H9 (cell line): ENCODE measurements at regions not wholly inside any gene's neighbourhood (a gene's known extent, or its start where the extent isn't known, plus 50 kb on each side); places are given as distances from the start of the nearest gene placed in this dataset.

Experiments used
- DNase-seq: peaks from one replicate; pipeline ENCODE4 v3.0.0-alpha.2; 2017
- H2AFZ ChIP-seq: one replicate; pipeline ENCODE4 v1.6.1; 2013; ENCODE audit warnings: mild to moderate bottlenecking, low read length, control low read depth, moderate library complexity
- H2AK5ac ChIP-seq: 2 replicates; pipeline ENCODE4 v1.6.1; 2013; ENCODE audit warnings: low read length, control low read depth, mixed read lengths; ENCODE audit not compliant: insufficient read length
- H2BK120ac ChIP-seq: one replicate; pipeline ENCODE4 v1.6.1; 2013; ENCODE audit warnings: low read depth, mild to moderate bottlenecking, low read length, control low read depth, inconsistent platforms; ENCODE audit not compliant: poor library complexity, severe bottlenecking
- H2BK12ac ChIP-seq: 2 replicates; pipeline ENCODE4 v1.6.1; 2013; ENCODE audit warnings: low read length, control low read depth, mixed read lengths, low read depth; ENCODE audit not compliant: insufficient read length
- H2BK15ac ChIP-seq: 2 replicates; pipeline ENCODE4 v1.6.1; 2013; ENCODE audit warnings: low read depth, low read length, control low read depth
- H2BK20ac ChIP-seq: one replicate; pipeline ENCODE4 v1.6.1; 2013; ENCODE audit warnings: low read depth, mild to moderate bottlenecking, low read length, control low read depth, inconsistent platforms; ENCODE audit not compliant: poor library complexity, severe bottlenecking
- H2BK5ac ChIP-seq: 2 replicates; pipeline ENCODE4 v1.6.1; 2013; ENCODE audit warnings: low read length, control low read depth, mixed read lengths; ENCODE audit not compliant: insufficient read length
- H3K14ac ChIP-seq: 2 replicates; pipeline ENCODE4 v1.6.1; 2013; ENCODE audit warnings: low read length, control low read depth; ENCODE audit not compliant: insufficient read depth
- H3K18ac ChIP-seq: 2 replicates; pipeline ENCODE4 v1.6.1; 2013; ENCODE audit warnings: low read depth, mild to moderate bottlenecking, mixed read lengths, low read length, control low read depth; ENCODE audit not compliant: insufficient read length
- H3K23ac ChIP-seq: 2 replicates; pipeline ENCODE4 v1.6.1; 2013; ENCODE audit warnings: low read length, control low read depth, mixed read lengths, low read depth; ENCODE audit not compliant: insufficient read length
- H3K23me2 ChIP-seq: 2 replicates; pipeline ENCODE4 v1.6.1; 2013; ENCODE audit warnings: low read depth, mild to moderate bottlenecking, mixed read lengths, low read length, control low read depth; ENCODE audit not compliant: insufficient read length, poor library complexity, severe bottlenecking
- H3K27ac ChIP-seq: 2 replicates; pipeline ENCODE4 v1.5.1; 2013; ENCODE audit warnings: low read length, control low read depth, mixed read lengths, low read depth; ENCODE audit not compliant: insufficient read length
- H3K27me3 ChIP-seq: 2 replicates; pipeline ENCODE4 v1.6.1; 2013; ENCODE audit warnings: low read length, control low read depth, inconsistent platforms; ENCODE audit not compliant: insufficient read depth
- H3K4ac ChIP-seq: 2 replicates; pipeline ENCODE4 v1.6.1; 2013; ENCODE audit warnings: low read depth, mild to moderate bottlenecking, control low read depth, inconsistent platforms, low read length, moderate library complexity
- H3K4me1 ChIP-seq: 2 replicates; pipeline ENCODE4 v1.6.1; 2013; ENCODE audit warnings: low read length, control low read depth, inconsistent platforms; ENCODE audit not compliant: insufficient read depth
- H3K4me2 ChIP-seq: 2 replicates; pipeline ENCODE4 v1.6.1; 2013; ENCODE audit warnings: low read length, control low read depth, mixed read lengths; ENCODE audit not compliant: insufficient read length, insufficient read depth
- H3K56ac ChIP-seq: 2 replicates; pipeline ENCODE4 v1.6.1; 2013; ENCODE audit warnings: low read depth, mild to moderate bottlenecking, mixed read lengths, low read length, control low read depth; ENCODE audit not compliant: insufficient read length
- H3K79me1 ChIP-seq: 2 replicates; pipeline ENCODE4 v1.6.1; 2013; ENCODE audit warnings: low read depth, mild to moderate bottlenecking, moderate library complexity, low read length, control low read depth, inconsistent platforms; ENCODE audit not compliant: insufficient read depth, poor library complexity, severe bottlenecking
- H3K79me2 ChIP-seq: 2 replicates; pipeline ENCODE4 v1.6.1; 2013; ENCODE audit warnings: low read length, control low read depth, inconsistent platforms; ENCODE audit not compliant: insufficient read depth
- H3K9ac ChIP-seq: 2 replicates; pipeline ENCODE4 v1.6.1; 2013; ENCODE audit warnings: low read length, control low read depth, mixed read lengths; ENCODE audit not compliant: insufficient read length; ENCODE audit errors: extremely low read depth
- H3K9me3 ChIP-seq: one replicate; pipeline ENCODE4 v1.6.1; 2013; ENCODE audit warnings: low read depth, low read length, inconsistent platforms; ENCODE audit not compliant: control insufficient read depth
- H3T11ph ChIP-seq: one replicate; pipeline ENCODE4 v1.6.1; 2013; ENCODE audit warnings: mild to moderate bottlenecking, low read length, control low read depth, inconsistent platforms
- H4K20me1 ChIP-seq: one replicate; pipeline ENCODE4 v1.6.1; 2013; ENCODE audit not compliant: control insufficient read depth, insufficient read length, insufficient read depth
- H4K5ac ChIP-seq: 2 replicates; pipeline ENCODE4 v1.6.1; 2013; ENCODE audit warnings: low read depth, mild to moderate bottlenecking, mixed read lengths, low read length, control low read depth; ENCODE audit not compliant: insufficient read length
- H4K8ac ChIP-seq: replicated peaks from 2 replicates; pipeline ENCODE4 v1.6.1; 2013; ENCODE audit warnings: low read length, control low read depth, mixed read lengths, low read depth; ENCODE audit not compliant: insufficient read length
- H4K91ac ChIP-seq: 2 replicates; pipeline ENCODE4 v1.6.1; 2013; ENCODE audit warnings: low read depth, mild to moderate bottlenecking, moderate library complexity, mixed read lengths, low read length, control low read depth; ENCODE audit not compliant: insufficient read length
- H3K27ac Mint-ChIP-seq, 3 experiments: 2 replicates in 2 of 3; 3 replicates in 1 of 3; pipeline ENCODE4 v1.8.0; 2020 to 2021; ENCODE audit warnings: mixed read lengths in 3 of 3, mild to moderate bottlenecking in 1 of 3, moderate library complexity in 1 of 3
- H3K27me3 Mint-ChIP-seq: 2 replicates; pipeline ENCODE4 v1.8.0; 2021; ENCODE audit warnings: low read depth, mild to moderate bottlenecking, moderate library complexity, mixed read lengths
- H3K36me3 Mint-ChIP-seq, 3 experiments: 2 replicates in 2 of 3; 3 replicates in 1 of 3; pipeline ENCODE4 v1.8.0; 2020 to 2021; ENCODE audit warnings: low read depth in 3 of 3, mixed read lengths in 3 of 3; ENCODE audit not compliant: insufficient read depth in 1 of 3
- H3K4me1 Mint-ChIP-seq, 2 experiments: 2 replicates each; pipeline ENCODE4 v1.8.0; 2020; ENCODE audit warnings: mixed read lengths in 2 of 2
- H3K4me3 Mint-ChIP-seq, 2 experiments: 2 replicates in 1 of 2; 3 replicates in 1 of 2; pipeline ENCODE4 v1.8.0; 2020 to 2021; ENCODE audit warnings: mild to moderate bottlenecking in 2 of 2, mixed read lengths in 2 of 2, moderate library complexity in 1 of 2
- H3K9me3 Mint-ChIP-seq, 2 experiments: 2 replicates in 1 of 2; 3 replicates in 1 of 2; pipeline ENCODE4 v1.8.0; 2020; ENCODE audit warnings: mild to moderate bottlenecking in 2 of 2, mixed read lengths in 2 of 2, moderate library complexity in 1 of 2
- WGBS: extraction: QIAGEN DNeasy Blood & Tissue Kit; methylation state at CpG from one replicate; pipeline ENCODE4 v1.1.7; 2013; ENCODE audit warnings: missing lambda C conversion rate, low lambda C conversion rate, mixed read lengths; ENCODE audit not compliant: insufficient read length; ENCODE audit errors: extremely low coverage; 5-methylcytosine and 5-hydroxymethylcytosine counted together
- TF ChIP-seq, protein P1 (sequence below): fragments of 200-600 bp; sonication (generic); conservative IDR thresholded peaks from 3 replicates; pipeline ENCODE4 v1.8.0; 2021; ENCODE audit warnings: antibody characterized with exemption, mild to moderate bottlenecking

DNA sequence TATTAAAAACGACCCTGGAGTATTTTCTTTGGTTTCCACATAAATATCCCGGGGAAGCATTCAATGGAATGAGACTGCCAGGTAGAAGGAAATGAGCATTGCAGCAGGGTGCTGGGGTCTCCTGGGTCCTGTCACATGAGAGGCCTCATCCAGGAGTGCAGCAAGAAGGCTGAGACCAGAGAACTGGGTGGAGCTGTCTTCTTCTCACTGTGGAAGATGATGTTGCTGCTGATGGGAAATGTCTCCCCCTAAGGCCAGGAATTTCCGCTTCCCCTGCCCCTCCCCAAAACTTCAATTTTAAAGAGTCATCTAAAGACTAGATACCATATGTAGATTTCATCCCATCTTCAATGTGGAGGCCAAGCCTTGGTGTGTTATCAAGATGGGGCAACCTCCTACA, 95.2 kb upstream of the SIX2 start:
- no peak overlapping the region for H3K18ac ChIP-seq
- no peaks in the 10 kb centered on the region for H3K9me3 Mint-ChIP-seq
- no peak overlapping the region for H3K4me2 ChIP-seq
- H3K4me3 Mint-ChIP-seq, result no peak overlapping the region
- no peaks in the 10 kb centered on the region for H3K9me3 ChIP-seq
- no peak overlapping the region for H2BK15ac ChIP-seq
- H3K4ac ChIP-seq, result no peak overlapping the region
- no peak overlapping the region for H2BK120ac ChIP-seq
- no peaks in the 10 kb centered on the region for H3K79me1 ChIP-seq
- H3K4me1 ChIP-seq, result no peaks in the 10 kb centered on the region; the same call in 1 of the 2 replicates
- H4K5ac ChIP-seq, result no peak overlapping the region
- H4K20me1 ChIP-seq, result no peaks in the 10 kb centered on the region
- TF ChIP-seq, protein P1, sequence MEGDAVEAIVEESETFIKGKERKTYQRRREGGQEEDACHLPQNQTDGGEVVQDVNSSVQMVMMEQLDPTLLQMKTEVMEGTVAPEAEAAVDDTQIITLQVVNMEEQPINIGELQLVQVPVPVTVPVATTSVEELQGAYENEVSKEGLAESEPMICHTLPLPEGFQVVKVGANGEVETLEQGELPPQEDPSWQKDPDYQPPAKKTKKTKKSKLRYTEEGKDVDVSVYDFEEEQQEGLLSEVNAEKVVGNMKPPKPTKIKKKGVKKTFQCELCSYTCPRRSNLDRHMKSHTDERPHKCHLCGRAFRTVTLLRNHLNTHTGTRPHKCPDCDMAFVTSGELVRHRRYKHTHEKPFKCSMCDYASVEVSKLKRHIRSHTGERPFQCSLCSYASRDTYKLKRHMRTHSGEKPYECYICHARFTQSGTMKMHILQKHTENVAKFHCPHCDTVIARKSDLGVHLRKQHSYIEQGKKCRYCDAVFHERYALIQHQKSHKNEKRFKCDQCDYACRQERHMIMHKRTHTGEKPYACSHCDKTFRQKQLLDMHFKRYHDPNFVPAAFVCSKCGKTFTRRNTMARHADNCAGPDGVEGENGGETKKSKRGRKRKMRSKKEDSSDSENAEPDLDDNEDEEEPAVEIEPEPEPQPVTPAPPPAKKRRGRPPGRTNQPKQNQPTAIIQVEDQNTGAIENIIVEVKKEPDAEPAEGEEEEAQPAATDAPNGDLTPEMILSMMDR, result 0 out of 3 replicates have a peak, but pooled peaks have one; percentile 18
- H2BK12ac ChIP-seq, result no peak overlapping the region
- no peak overlapping the region for H3K14ac ChIP-seq
- H3K56ac ChIP-seq, result no peak overlapping the region
- no peaks in the 10 kb centered on the region for H3K36me3 Mint-ChIP-seq
- no CpG with 5 or more reads among the region's 3 CpGs for WGBS
- DNase-seq, result no peak
- no peak overlapping the region for H3K9ac ChIP-seq
- H3K27ac ChIP-seq, result no peak overlapping the region
- no peak overlapping the region for H4K8ac ChIP-seq
- H3K23ac ChIP-seq, result no peak overlapping the region
- H3K27me3 ChIP-seq, result no peaks in the 10 kb centered on the region
- no peak overlapping the region for H2AK5ac ChIP-seq
- H2AFZ ChIP-seq, result no peak overlapping the region
- H4K91ac ChIP-seq, result no peak overlapping the region
- H3K27me3 Mint-ChIP-seq, result no peaks in the 10 kb centered on the region
- H2BK5ac ChIP-seq, result no peak overlapping the region
- no peak overlapping the region for H2BK20ac ChIP-seq
- H3K79me2 ChIP-seq, result no peaks in the 10 kb centered on the region
- H3T11ph ChIP-seq, result no peak overlapping the region
- peaks cover 4 to 6% of the 10 kb centered on the region in 2 experiments; a peak in 2 of 4 replicates for H3K4me1 Mint-ChIP-seq
- no peaks in the 10 kb centered on the region for H3K23me2 ChIP-seq
- H3K27ac Mint-ChIP-seq, result no peak overlapping the region
